Ovary (tissue), 7 donors: ENCODE measurements at regions not wholly inside any gene's neighbourhood (a gene's known extent, or its start where the extent isn't known, plus 50 kb on each side); places are given as distances from the start of the nearest gene placed in this dataset.

Source experiments
- DNase-seq, 5 donors: peaks; one replicate each; pipeline ENCODE4 v3.0.0-alpha.2; 2019 to 2020
- H3K27ac ChIP-seq, 2 donors: fragments of 200-600 bp; one replicate each; pipeline versions ENCODE4 v1.5.1 to v1.8.0; 2019 to 2022
- H3K27me3 ChIP-seq: fragments of 200-600 bp; one replicate; pipeline ENCODE4 v1.8.0; 2022
- H3K36me3 ChIP-seq: fragments of 200-600 bp; sonication (generic); one replicate; pipeline ENCODE4 v1.5.1; 2019
- H3K4me1 ChIP-seq: one replicate; pipeline ENCODE4 v1.8.1; 2013; ENCODE audit warnings: mild to moderate bottlenecking, moderate library complexity; ENCODE audit not compliant: insufficient read depth
- H3K4me3 ChIP-seq: fragments of 200-600 bp; sonication (generic); one replicate; pipeline ENCODE4 v1.5.1; 2017
- H3K9me3 ChIP-seq, 2 donors: fragments of 200-600 bp in 1 of 2; sonication (generic) in 1 of 2; one replicate each; pipeline versions ENCODE4 v1.5.1 to v1.8.1; 2013 to 2019; ENCODE audit warnings: mild to moderate bottlenecking in 1 of 2, moderate library complexity in 1 of 2
- EP300 ChIP-seq: sonication (generic); formaldehyde crosslinking; IDR thresholded peaks from one replicate; pipeline ENCODE4 v1.6.1; 2017; ENCODE audit warnings: antibody characterized with exemption
- POLR2A ChIP-seq: fragments of 450-650 bp; IDR thresholded peaks from one replicate; pipeline ENCODE4 v1.6.1; 2017; ENCODE audit warnings: antibody characterized with exemption, mild to moderate bottlenecking, moderate library complexity
- WGBS, 3 donors: extraction: QIAGEN DNeasy Blood & Tissue Kit in 1 of 3; methylation state at CpG; one replicate each; pipeline versions ENCODE4 v1.1.5 to v1.1.7; 2013 to 2017; 5-methylcytosine and 5-hydroxymethylcytosine counted together
- intact Hi-C, 4 donors: fragments of 100-400 bp; cut with DNase I; formaldehyde crosslinking; loops; one replicate each; pipeline versions ENCODE4 v1.11.0 to v1.15.1; 2022 to 2023
- TF ChIP-seq, protein P1 (sequence below), 3 donors: fragments of 450-650 bp in 2 of 3; fragments of 200-600 bp in 1 of 3; IDR thresholded peaks; one replicate each; pipeline versions ENCODE4 v1.5.1 to v1.8.0; 2016 to 2022; ENCODE audit warnings: antibody characterized with exemption in 3 of 3, mild to moderate bottlenecking in 1 of 3
- donor health status: DM: no; HTN: no; CAD: no; lungs with moderate emphysema.
- donor health status: DM: no; HTN: no; CAD: no.
- donor health status: Bipolar disorder and iron deficiency.
- donor health status: DM: no; HTN: no; CAD: no.
- donor health status: DM: yes; HTN: yes; CAD: no.

DNA sequence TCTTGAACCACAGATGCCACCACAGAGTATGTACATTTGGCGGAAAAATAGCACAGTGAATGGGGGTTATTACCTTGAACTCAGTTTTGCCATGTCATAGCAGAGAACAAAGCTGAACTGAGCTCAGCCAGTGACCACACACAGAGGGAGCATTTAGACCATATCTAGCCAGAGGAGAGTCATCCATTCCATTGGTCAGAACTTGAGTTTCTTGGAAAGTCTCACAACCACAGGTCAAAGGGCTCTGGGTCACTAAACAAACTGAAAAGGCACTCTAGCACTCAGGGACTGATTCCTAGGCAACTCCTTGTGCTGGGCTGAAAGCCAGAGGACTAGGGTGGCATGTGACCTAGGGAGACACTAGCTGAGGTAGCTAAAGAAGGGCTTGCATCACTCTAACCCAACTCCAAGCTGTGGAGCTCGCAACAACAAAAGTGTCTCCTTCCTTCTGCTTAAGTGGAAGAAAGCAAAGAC lies 239.7 kb upstream of the SEMA3D start:
- Histone ChIP-seq H3K27me3 (no peaks in the 10 kb centered on the region), H3K9me3 (no peaks in the 10 kb centered on the region), H3K36me3 (no peaks in the 10 kb centered on the region), H3K4me3 (no peak overlapping the region), H3K27ac (no peak overlapping the region), H3K4me1 (no peaks in the 10 kb centered on the region)
- WGBS, 3 donors, result 88 to 92% (median 90%) methylated on average over 2 of the region's 2 CpGs
- intact Hi-C loops, result no loop called here
- TF ChIP-seq EP300 (no peak), POLR2A (no peak)
- TF ChIP-seq, protein P1, sequence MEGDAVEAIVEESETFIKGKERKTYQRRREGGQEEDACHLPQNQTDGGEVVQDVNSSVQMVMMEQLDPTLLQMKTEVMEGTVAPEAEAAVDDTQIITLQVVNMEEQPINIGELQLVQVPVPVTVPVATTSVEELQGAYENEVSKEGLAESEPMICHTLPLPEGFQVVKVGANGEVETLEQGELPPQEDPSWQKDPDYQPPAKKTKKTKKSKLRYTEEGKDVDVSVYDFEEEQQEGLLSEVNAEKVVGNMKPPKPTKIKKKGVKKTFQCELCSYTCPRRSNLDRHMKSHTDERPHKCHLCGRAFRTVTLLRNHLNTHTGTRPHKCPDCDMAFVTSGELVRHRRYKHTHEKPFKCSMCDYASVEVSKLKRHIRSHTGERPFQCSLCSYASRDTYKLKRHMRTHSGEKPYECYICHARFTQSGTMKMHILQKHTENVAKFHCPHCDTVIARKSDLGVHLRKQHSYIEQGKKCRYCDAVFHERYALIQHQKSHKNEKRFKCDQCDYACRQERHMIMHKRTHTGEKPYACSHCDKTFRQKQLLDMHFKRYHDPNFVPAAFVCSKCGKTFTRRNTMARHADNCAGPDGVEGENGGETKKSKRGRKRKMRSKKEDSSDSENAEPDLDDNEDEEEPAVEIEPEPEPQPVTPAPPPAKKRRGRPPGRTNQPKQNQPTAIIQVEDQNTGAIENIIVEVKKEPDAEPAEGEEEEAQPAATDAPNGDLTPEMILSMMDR (IDR thresholded peaks at IDR 0.05), result no peak
- no peak for DNase-seq

DNA sequence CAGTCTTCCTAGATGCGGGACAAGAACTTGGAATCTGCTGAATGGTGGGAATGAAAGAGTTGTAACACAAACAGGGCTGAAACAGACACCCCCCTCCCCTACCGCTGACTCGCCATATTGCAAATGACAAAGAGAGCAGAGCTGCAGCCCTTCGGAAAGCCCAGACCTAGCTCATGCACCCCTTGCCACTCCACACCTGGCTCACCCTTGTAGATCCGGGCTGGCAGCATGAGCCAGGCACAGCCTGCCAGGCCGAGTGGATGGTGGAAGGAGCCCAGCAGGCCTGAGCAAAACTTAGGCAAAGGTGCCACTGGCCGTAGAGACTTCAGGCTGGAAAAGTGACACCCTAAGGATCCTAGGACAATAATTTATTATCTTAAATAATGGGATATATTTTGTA lies 237.4 kb upstream of the SEMA3D start:
- WGBS, 3 donors, result 93 to 97% (median 96%) methylated on average over 7 of the region's 7 CpGs
- intact Hi-C loops, result no loop called here
- Histone ChIP-seq H3K27ac (no peak overlapping the region), H3K9me3 (no peaks in the 10 kb centered on the region), H3K4me1 (no peaks in the 10 kb centered on the region), H3K4me3 (no peak overlapping the region), H3K36me3 (no peaks in the 10 kb centered on the region), H3K27me3 (no peaks in the 10 kb centered on the region)
- DNase-seq, result no peak
- TF ChIP-seq EP300 (no peak), POLR2A (no peak)
- TF ChIP-seq, protein P1 (IDR thresholded peaks at IDR 0.05), result no peak

DNA sequence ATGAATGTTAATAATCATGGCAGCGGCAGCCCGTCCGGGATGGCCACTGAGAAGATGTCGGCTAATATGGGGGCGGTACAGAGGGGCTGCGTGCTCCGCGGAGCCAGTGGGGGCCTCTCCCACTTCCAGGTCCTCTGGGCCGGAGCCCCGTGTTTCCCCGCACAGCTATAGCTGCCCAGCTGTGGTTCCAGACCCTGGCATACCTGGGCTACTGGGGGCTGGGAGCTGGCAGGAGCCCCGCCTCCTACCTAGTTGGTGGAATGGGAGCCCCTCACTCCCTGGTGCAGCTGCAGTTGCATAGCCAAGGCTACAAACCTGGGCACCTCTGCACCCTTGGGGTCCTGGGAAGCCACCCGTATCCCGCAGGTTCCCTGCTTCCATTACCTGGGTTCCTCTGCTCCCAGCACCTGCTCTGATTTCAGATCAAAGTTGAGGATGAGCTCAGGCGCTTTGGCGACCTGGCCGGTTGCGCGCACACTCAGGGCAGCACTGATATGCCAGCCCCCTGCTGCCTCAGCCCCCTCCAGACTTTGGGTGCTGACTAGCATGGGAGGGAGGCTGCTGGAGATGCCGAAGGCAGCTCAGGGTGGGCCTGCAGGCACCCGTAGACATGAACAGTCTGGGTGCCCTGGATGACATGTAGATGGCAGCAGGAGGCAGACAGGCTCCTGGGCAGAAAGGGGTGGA lies 236.5 kb upstream of the SEMA3D start:
- H3K36me3 ChIP-seq, result no peaks in the 10 kb centered on the region
- H3K4me1 ChIP-seq, result no peaks in the 10 kb centered on the region
- no peak overlapping the region for H3K4me3 ChIP-seq
- H3K9me3 ChIP-seq, result no peaks in the 10 kb centered on the region
- TF ChIP-seq EP300 (no peak), POLR2A (no peak)
- TF ChIP-seq, protein P1 (IDR thresholded peaks at IDR 0.05), result no peak
- no peaks in the 10 kb centered on the region for H3K27me3 ChIP-seq
- no peak overlapping the region for H3K27ac ChIP-seq
- no peak for DNase-seq
- WGBS, 3 donors, result 91 to 92% (median 92%) methylated on average over 21 of the region's 21 CpGs
- intact Hi-C loops, result no loop called here

DNA sequence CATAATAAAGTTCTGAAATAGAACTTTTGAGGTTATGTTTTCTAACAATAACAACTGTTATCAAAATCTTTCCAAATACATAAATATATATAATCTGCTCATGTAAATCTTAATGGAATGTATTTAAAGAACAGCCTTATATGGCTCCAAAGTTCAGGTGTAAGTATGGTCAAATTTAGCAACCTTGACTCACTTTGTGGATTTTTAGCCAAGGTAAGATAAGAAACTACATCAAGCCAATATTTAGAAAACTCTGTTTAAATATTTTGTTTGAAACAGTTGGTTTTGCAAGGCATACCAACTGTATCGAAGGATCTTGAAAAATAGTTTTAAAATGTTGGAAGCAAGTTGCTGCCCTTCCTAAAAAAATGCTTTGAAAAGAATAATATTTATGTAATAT lies 228.9 kb upstream of the SEMA3D start:
- Histone ChIP-seq H3K27me3 (no peaks in the 10 kb centered on the region), H3K4me3 (no peak overlapping the region), H3K27ac (no peak overlapping the region), H3K4me1 (no peaks in the 10 kb centered on the region), H3K36me3 (no peaks in the 10 kb centered on the region), H3K9me3 (no peaks in the 10 kb centered on the region)
- WGBS, 3 donors, result 6 to 34% (median 6%) methylated on average over 1 of the region's 1 CpG
- intact Hi-C loops, result no loop called here
- DNase-seq, result no peak
- TF ChIP-seq, protein P1 (IDR thresholded peaks at IDR 0.05), result no peak
- TF ChIP-seq EP300 (no peak), POLR2A (no peak)
